Keratinocyte (primary cell): ENCODE measurements at regions not wholly inside any gene's neighbourhood (a gene's known extent, or its start where the extent isn't known, plus 50 kb on each side); places are given as distances from the start of the nearest gene placed in this dataset.

Experiments used
- DNase-seq: peaks from one replicate; pipeline ENCODE4 v3.0.0-alpha.2; 2011; ENCODE audit warnings: low read depth, missing footprints, low spot score
- FAIRE-seq: peaks from 2 replicates; lab custom pipeline; 2011; peaks lifted over from hg19 to GRCh38; lab: Jason Lieb, UNC
- H2AFZ ChIP-seq: 2 replicates; pipeline ENCODE4 v1.6.0; 2012; ENCODE audit warnings: low read length, control low read depth, inconsistent platforms; ENCODE audit not compliant: control insufficient read depth
- H3K27ac ChIP-seq: 2 replicates; pipeline ENCODE4 v1.5.1; 2011; ENCODE audit warnings: low read length; ENCODE audit not compliant: control insufficient read depth, insufficient read depth
- H3K27me3 ChIP-seq: 3 replicates; pipeline ENCODE4 v1.6.0; 2011; ENCODE audit warnings: low read length; ENCODE audit not compliant: control insufficient read depth, insufficient read depth; ENCODE audit errors: extremely low read depth
- H3K36me3 ChIP-seq, 2 experiments: 2 replicates in 1 of 2; 3 replicates in 1 of 2; pipeline ENCODE4 v1.5.1; 2011; ENCODE audit warnings: low read length in 2 of 2, mild to moderate bottlenecking in 1 of 2; ENCODE audit not compliant: control insufficient read depth in 2 of 2, insufficient read depth in 2 of 2; ENCODE audit errors: extremely low read depth in 1 of 2
- H3K4me1 ChIP-seq: 3 replicates; pipeline ENCODE4 v1.5.1; 2011; ENCODE audit warnings: low read length; ENCODE audit not compliant: control insufficient read depth, insufficient read depth; ENCODE audit errors: extremely low read depth
- H3K4me2 ChIP-seq: 3 replicates; pipeline ENCODE4 v1.6.0; 2011; ENCODE audit warnings: low read depth, low read length; ENCODE audit not compliant: control insufficient read depth, insufficient read depth; ENCODE audit errors: extremely low read depth
- H3K4me3 ChIP-seq, 3 experiments: fragments of 200-600 bp in 1 of 3; sonication (generic) in 1 of 3; 2 replicates in 2 of 3; 3 replicates in 1 of 3; pipeline ENCODE4 v1.5.1; 2011 to 2016; ENCODE audit warnings: low read length in 3 of 3, mild to moderate bottlenecking in 3 of 3, control low read depth in 2 of 3, inconsistent platforms in 1 of 3, low read depth in 1 of 3, mixed read lengths in 1 of 3, mixed run types in 1 of 3, moderate library complexity in 1 of 3; ENCODE audit not compliant: control insufficient read depth in 2 of 3, insufficient read depth in 2 of 3; ENCODE audit errors: extremely low read depth in 1 of 3
- H3K79me2 ChIP-seq: 2 replicates; pipeline ENCODE4 v1.6.0; 2012; ENCODE audit warnings: low read length; ENCODE audit not compliant: control insufficient read depth, insufficient read depth
- H3K9ac ChIP-seq: 3 replicates; pipeline ENCODE4 v1.6.0; 2011; ENCODE audit warnings: low read length; ENCODE audit not compliant: control insufficient read depth, insufficient read depth; ENCODE audit errors: extremely low read depth
- H3K9me1 ChIP-seq: 3 replicates; pipeline ENCODE4 v1.6.0; 2011; ENCODE audit warnings: low read length; ENCODE audit not compliant: control insufficient read depth, insufficient read depth; ENCODE audit errors: extremely low read depth
- H3K9me3 ChIP-seq: 2 replicates; pipeline ENCODE4 v1.5.1; 2012; ENCODE audit warnings: low read depth, low read length; ENCODE audit not compliant: control insufficient read depth
- H4K20me1 ChIP-seq: 3 replicates; pipeline ENCODE4 v1.6.0; 2011; ENCODE audit warnings: low read length; ENCODE audit not compliant: control insufficient read depth, insufficient read depth; ENCODE audit errors: extremely low read depth
- CTCF ChIP-seq, 3 experiments: IDR thresholded peaks in 1 of 3; conservative IDR thresholded peaks in 1 of 3; optimal IDR thresholded peaks in 1 of 3; 2 replicates in 2 of 3; 3 replicates in 1 of 3; pipeline versions ENCODE3 to v1.5.1; 2011; ENCODE audit warnings: low read length in 3 of 3, mild to moderate bottlenecking in 3 of 3, moderate library complexity in 2 of 3, control low read depth in 1 of 3, inconsistent platforms in 1 of 3; ENCODE audit not compliant: insufficient read depth in 2 of 3; ENCODE audit errors: extremely low read depth in 1 of 3
- EZH2 ChIP-seq: IDR thresholded peaks from one replicate; pipeline ENCODE4 v1.6.1; 2012; ENCODE audit warnings: inconsistent platforms, mild to moderate bottlenecking, low read length, moderate library complexity
- dilution Hi-C: fragments of 300-500 bp; cut with MboI; formaldehyde crosslinking; loops from one replicate; pipeline ENCODE4 v1.7.0; 2020; ENCODE audit warnings: low sequenced_read_pairs; ENCODE audit not compliant: extremely low pct_ligation_motif_present

GRCh38 chr2:173452416-173452815 is 97.7 kb downstream of the CDCA7 start:
- H3K9ac ChIP-seq = no peak overlapping the region
- H3K36me3 ChIP-seq = no peaks in the 10 kb centered on the region
- H2AFZ ChIP-seq = no peak overlapping the region
- H3K4me3 ChIP-seq = no peak overlapping the region
- H3K27ac ChIP-seq = no peak overlapping the region
- H3K4me2 ChIP-seq = no peak overlapping the region
- peaks cover 2% of the 10 kb centered on the region for H3K27me3 ChIP-seq
- dilution Hi-C loops = no loop called here
- no peaks in the 10 kb centered on the region for H3K9me3 ChIP-seq
- TF ChIP-seq CTCF (optimal IDR thresholded peaks at IDR 0.05 in 1 of 3, IDR thresholded peaks at IDR 0.05 in 1 of 3, conservative IDR thresholded peaks at IDR 0.05 in 1 of 3; ENCODE audit: extremely low read depth in 1 of 3, insufficient read depth in 2 of 3, low read length in 3 of 3) = no peak
- no peaks in the 10 kb centered on the region for H3K79me2 ChIP-seq
- no peaks in the 10 kb centered on the region for H4K20me1 ChIP-seq
- DNase-seq = no peak
- H3K4me1 ChIP-seq = no peaks in the 10 kb centered on the region
- no peaks in the 10 kb centered on the region for H3K9me1 ChIP-seq
- no peak for FAIRE-seq

- Histone ChIP-seq H3K9me1 (no peaks in the 10 kb centered on the region), H3K4me1 (no peaks in the 10 kb centered on the region), H3K79me2 (no peaks in the 10 kb centered on the region), H4K20me1 (no peaks in the 10 kb centered on the region), H2AFZ (no peak overlapping the region), H3K9ac (no peak overlapping the region), H3K27me3 (peaks cover 7% of the 10 kb centered on the region), H3K9me3 (no peaks in the 10 kb centered on the region), H3K27ac (no peak overlapping the region), H3K4me3 (no peak overlapping the region), H3K4me2 (no peak overlapping the region), H3K36me3 (no peaks in the 10 kb centered on the region)
- dilution Hi-C loops = no loop called here
- TF ChIP-seq EZH2 = no peak
- no peak for TF ChIP-seq CTCF (optimal IDR thresholded peaks at IDR 0.05 in 1 of 3, IDR thresholded peaks at IDR 0.05 in 1 of 3, conservative IDR thresholded peaks at IDR 0.05 in 1 of 3; ENCODE audit: extremely low read depth in 1 of 3, insufficient read depth in 2 of 3, low read length in 3 of 3)
- FAIRE-seq = no peak
- no peak for DNase-seq
These were observed 102.3 kb downstream of the CDCA7 start for GRCh38 chr2:173456960-173457359.
